GM12875 (cell line): ENCODE measurements at regions not wholly inside any gene's neighbourhood (a gene's known extent, or its start where the extent isn't known, plus 50 kb on each side); places are given as distances from the start of the nearest gene placed in this dataset.
"Not testable (repeated sequence)": the region's sequence is repeated elsewhere in the genome, so short reads cannot be mapped to it uniquely, and the experiment has no call there.

ENCODE experiments used
- H3K4me3 ChIP-seq: one replicate; pipeline ENCODE4 v1.5.1; 2011; ENCODE audit warnings: low read depth, low read length, control low read depth
- TF ChIP-seq, protein P1 (sequence below): IDR thresholded peaks from 2 replicates; pipeline ENCODE4 v1.5.1; 2011; ENCODE audit warnings: low read depth, mild to moderate bottlenecking, control low read depth, inconsistent platforms, low read length, moderate library complexity, borderline replicate concordance; ENCODE audit not compliant: insufficient read depth

DNA sequence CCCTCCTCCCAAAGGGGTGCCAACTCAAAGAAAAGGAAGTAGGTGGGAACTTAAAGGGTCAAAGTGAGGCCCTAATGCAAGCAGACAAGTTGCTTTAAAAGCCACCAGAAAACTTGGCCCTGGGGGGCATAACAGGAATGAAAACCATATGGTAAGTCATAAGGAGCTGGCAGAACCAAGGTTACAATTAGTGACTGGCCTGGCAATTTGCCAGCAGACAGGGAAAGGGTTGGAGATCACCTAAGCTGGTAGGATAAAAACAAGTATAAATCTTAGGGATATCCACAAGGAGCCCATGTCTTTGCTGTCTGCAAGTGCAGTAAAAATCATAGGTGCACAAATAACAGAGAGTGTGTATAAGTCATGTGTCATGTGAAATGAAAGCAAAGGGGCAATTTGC is 256.7 kb upstream of the LRRTM4 start:
- TF ChIP-seq, protein P1, sequence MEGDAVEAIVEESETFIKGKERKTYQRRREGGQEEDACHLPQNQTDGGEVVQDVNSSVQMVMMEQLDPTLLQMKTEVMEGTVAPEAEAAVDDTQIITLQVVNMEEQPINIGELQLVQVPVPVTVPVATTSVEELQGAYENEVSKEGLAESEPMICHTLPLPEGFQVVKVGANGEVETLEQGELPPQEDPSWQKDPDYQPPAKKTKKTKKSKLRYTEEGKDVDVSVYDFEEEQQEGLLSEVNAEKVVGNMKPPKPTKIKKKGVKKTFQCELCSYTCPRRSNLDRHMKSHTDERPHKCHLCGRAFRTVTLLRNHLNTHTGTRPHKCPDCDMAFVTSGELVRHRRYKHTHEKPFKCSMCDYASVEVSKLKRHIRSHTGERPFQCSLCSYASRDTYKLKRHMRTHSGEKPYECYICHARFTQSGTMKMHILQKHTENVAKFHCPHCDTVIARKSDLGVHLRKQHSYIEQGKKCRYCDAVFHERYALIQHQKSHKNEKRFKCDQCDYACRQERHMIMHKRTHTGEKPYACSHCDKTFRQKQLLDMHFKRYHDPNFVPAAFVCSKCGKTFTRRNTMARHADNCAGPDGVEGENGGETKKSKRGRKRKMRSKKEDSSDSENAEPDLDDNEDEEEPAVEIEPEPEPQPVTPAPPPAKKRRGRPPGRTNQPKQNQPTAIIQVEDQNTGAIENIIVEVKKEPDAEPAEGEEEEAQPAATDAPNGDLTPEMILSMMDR, result no peak
- H3K4me3 ChIP-seq, result no peak overlapping the region

DNA sequence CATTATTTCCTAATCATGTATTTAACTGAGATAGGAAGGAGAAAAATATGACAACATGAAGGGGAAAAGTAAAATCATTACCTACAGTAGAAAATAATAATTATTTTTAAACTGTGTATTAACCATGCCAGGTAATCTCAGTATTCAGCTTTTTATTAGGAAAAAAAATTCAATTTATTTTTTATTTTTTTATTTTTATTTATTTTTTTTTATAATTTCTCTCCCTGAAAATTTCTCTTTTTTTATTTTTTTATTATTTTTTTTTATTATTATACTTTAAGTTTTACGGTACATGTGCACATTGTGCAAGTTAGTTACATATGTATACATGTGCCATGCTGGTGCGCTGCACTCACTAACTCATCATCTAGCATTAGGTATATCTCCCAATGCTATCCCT is 271.3 kb upstream of the LRRTM4 start:
- H3K4me3 ChIP-seq, result not testable (repeated sequence)

DNA sequence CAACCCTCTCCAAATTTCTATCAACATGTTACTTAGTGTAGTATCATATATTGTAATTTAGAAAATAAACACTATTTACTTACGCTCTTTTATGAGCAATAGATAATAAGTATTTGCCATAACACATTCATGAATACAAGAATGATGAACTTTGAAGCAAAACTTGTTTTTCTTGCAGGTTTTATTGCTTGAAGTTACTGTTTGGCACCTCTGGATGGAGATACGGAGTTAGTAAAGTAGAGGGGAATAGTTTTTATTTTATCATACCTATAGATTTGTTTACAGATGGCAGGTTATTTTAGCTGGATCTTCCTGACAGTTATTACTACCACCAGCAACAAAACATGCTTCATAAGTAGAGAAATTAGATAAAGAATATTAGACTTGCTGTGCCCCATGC is 274.2 kb upstream of the LRRTM4 start:
- TF ChIP-seq, protein P1, result no peak
- H3K4me3 ChIP-seq, result no peak overlapping the region

DNA sequence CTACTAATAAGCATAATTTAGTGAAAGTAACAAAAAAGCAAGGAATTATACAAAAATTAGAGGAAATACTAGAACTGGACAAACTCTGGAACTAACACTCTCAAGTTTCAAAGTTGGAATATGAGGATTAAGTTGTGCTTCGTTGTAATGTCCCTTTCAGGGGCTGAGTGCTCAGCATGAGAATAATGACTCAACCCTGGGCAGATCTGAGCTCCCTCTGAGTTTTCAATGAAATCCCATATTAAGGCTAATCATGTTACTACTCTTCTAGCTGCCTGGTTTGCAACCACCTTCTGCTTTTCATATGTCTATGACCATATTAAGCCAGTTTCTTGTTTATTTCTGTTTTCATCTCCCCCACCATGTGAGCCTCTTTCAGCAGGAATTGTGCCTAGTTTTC is 274.9 kb upstream of the LRRTM4 start:
- no peak overlapping the region for H3K4me3 ChIP-seq
- TF ChIP-seq, protein P1, result no peak

DNA sequence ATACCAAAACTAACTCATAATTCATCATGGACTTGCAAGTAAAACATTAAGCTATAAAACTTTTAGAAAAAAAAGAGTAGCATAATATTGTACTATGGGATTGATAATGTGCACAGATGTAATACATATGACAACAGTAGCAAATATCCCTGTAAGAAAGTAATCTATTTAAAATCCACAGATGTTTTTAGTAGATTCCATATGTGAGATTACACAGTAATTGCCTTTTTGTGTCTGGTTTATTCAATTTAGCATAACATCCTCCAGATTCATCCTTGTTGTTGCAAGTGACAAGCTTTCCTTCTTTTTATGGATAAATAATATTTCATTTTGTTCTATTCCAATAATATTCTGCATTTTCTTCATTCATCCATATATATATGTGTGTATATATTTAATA is 278.2 kb upstream of the LRRTM4 start:
- H3K4me3 ChIP-seq, result no peak overlapping the region
- TF ChIP-seq, protein P1, result no peak

DNA sequence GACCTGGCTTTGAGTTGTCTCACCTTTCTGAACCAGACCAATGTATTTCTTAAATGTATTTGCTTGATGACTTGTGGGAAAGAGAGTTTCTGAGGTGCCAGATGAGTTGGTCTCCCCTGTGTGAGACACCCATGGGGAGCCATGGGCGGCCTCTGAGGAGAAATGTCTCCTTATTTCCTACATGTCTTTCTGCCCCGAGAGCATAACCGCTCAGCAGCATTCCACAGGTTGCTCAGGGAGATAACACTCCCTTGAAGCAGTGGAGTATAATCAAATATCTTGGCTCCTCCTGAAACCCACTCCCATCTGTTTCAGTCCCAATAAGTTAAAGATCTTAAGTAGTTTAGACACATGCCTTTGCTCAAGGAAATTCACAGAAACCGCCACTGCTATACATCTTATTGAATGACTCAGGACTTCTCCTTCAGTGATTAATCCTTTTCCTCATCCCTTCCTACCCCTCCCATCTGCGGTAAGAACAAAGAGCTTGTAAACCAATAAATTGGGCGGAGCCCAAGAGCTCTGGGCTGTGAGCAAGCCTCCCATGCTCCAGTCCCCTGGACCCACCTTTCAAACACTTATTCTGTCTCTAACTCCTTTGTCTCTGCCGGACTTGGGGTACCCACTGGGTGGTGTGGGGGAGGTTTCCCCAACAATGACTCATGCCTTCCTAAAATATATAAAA is 285.5 kb upstream of the LRRTM4 start:
- no peak overlapping the region for H3K4me3 ChIP-seq
- TF ChIP-seq, protein P1, result no peak

DNA sequence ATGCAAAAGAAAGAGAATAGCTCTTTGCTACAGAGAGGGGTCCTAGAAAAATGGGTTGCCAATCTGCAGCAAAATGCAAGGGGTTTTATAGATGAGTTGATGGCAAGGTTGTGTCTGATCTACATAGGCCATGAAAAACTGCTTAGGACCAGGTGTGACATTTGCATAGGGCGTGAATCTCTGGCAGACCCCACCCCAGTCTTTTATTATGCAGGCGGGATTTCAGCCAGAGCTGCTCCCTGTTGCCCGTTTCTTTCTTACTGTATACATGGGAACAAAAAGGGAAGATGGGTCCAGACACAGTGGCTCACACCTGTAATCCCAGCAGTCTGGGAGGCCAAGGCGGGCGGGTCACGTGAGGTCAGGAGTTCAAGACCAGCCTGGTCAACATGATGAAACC is 286.4 kb upstream of the LRRTM4 start:
- TF ChIP-seq, protein P1, result no peak
- H3K4me3 ChIP-seq, result no peak overlapping the region
